ENCODE measurements at regions not wholly inside any gene's neighbourhood (a gene's known extent, or its start where the extent isn't known, plus 50 kb on each side); places are given as distances from the start of the nearest gene placed in this dataset.
A peak's percentile ranks its signal among the peaks of the same experiment; 100 is the strongest.

GRCh38 chr18:34322365-34323289 lies 97.9 kb upstream of the NOL4 start:
- Histone ChIP-seq H3K27me3 (ENCODE audit: control insufficient read depth, insufficient read depth, low read length) (no peaks in the 10 kb centered on the region), H2BK15ac (ENCODE audit: low read depth, low read length) (no peak overlapping the region), H2AK9ac (replicated peaks; ENCODE audit: low read depth, low read length, poor library complexity) (no peak overlapping the region), H3K56ac (ENCODE audit: extremely low read depth, insufficient read depth, low read length) (no peak overlapping the region), H3K9ac (ENCODE audit: low read depth, low read length) (no peak overlapping the region), H2BK20ac (ENCODE audit: low read depth, low read length) (no peak overlapping the region), H2AK5ac (ENCODE audit: low read depth, low read length) (no peak overlapping the region), H2BK5ac (ENCODE audit: low read depth, low read length, poor library complexity, severe bottlenecking) (no peak overlapping the region), H3K14ac (replicated peaks; ENCODE audit: low read depth, low read length) (no peak overlapping the region), H4K20me1 (ENCODE audit: insufficient read depth, low read length) (no peaks in the 10 kb centered on the region), H3K36me3 (ENCODE audit: control insufficient read depth, insufficient read depth, low read length) (no peaks in the 10 kb centered on the region), H3K4me2 (ENCODE audit: low read depth, low read length) (no peak overlapping the region), H3K79me1 (ENCODE audit: low read depth in 1 of 2, low read length in 2 of 2) (no peaks in the 10 kb centered on the region), H3K18ac (ENCODE audit: low read depth, low read length) (no peak overlapping the region), H3K27ac (ENCODE audit: insufficient read depth, low read length) (no peak overlapping the region), H4K91ac (ENCODE audit: insufficient read depth, low read depth, low read length) (no peak overlapping the region), H4K5ac (ENCODE audit: low read depth, low read length) (no peak overlapping the region), H3K9me1 (ENCODE audit: insufficient read depth, low read length) (no peaks in the 10 kb centered on the region), H3K4me1 (ENCODE audit: control insufficient read depth, insufficient read depth, low read length) (no peaks in the 10 kb centered on the region), H3K4me3 (ENCODE audit: insufficient read depth, low read depth, low read length) (no peak overlapping the region), H3K9me3 (ENCODE audit: control insufficient read depth, insufficient read depth, low read length) (no peaks in the 10 kb centered on the region), H3K23ac (ENCODE audit: low read depth, low read length) (no peak overlapping the region), H3K4ac (ENCODE audit: low read depth, low read length) (no peak overlapping the region), H2AFZ (replicated peaks; ENCODE audit: low read length, poor library complexity) (no peak overlapping the region), H2BK120ac (ENCODE audit: low read depth, low read length) (no peak overlapping the region), H4K8ac (ENCODE audit: low read depth in 2 of 2, low read length in 2 of 2) (no peak overlapping the region)
- dilution Hi-C loops (cut with HindIII; ENCODE audit: low sequenced_read_pairs, unreplicated experiment), result no loop called here
- WGBS, 2 experiments (ENCODE audit: extremely low coverage in 2 of 2, insufficient read length in 1 of 2), result no CpG with 5 or more reads among the region's 16 CpGs
- BruUV-seq (replicated peaks), result no TSS peak
- peak; percentile 48 for TF ChIP-seq SMC3 (IDR thresholded peaks at IDR 0.05; ENCODE audit: low read depth, low read length)
- peak; percentile 66 for TF ChIP-seq CTCF (conservative IDR thresholded peaks at IDR 0.05; ENCODE audit: low read depth, low read length)
- peak; percentile 67 for TF ChIP-seq RAD21 (IDR thresholded peaks at IDR 0.05; ENCODE audit: low read length)
- no peak for TF ChIP-seq RFX5 (IDR thresholded peaks at IDR 0.05; ENCODE audit: low read depth, low read length)
- TF ChIP-seq USF2 (IDR thresholded peaks at IDR 0.05; ENCODE audit: low read depth, low read length), result no peak
- DNase-seq (peak; percentile 57), ATAC-seq (ENCODE audit: low read depth) (0 out of 2 replicates have a peak, but pooled peaks have one; percentile 46)
- POLR2A ChIA-PET (ENCODE audit: unreplicated experiment), result no interaction called here
- CTCF ChIA-PET, result interaction anchor here (0.7 to 4.9 kb wide), 5 partner anchors 10 to 570 kb away, joined by 3 to 22 read pairs (median 5); no protein-coding TSS in a partner anchor
- in situ Hi-C loops (cut with MboI; ENCODE audit: low sequenced_read_pairs), result loop anchor here (10.0 kb wide), 1 partner anchor 198 kb away; no protein-coding TSS in a partner anchor
- intact Hi-C loops (cut with micrococcal nuclease), result loop anchor here (1.0 to 10.0 kb wide), 4 partner anchors 200 to 1090 kb away; no protein-coding TSS in a partner anchor
